ENCODE measurements at regions not wholly inside any gene's neighbourhood (a gene's known extent, or its start where the extent isn't known, plus 50 kb on each side); places are given as distances from the start of the nearest gene placed in this dataset.

GRCh38 chr6:169965657-169966311 is 214.4 kb downstream of the ERMARD start:
- TF ChIP-seq CTCF (IDR thresholded peaks at IDR 0.05; ENCODE audit: control extremely low read depth in 1 of 3, insufficient read depth in 1 of 3, low read depth in 1 of 3, low read length in 3 of 3) (no peak), SRF (IDR thresholded peaks at IDR 0.05; ENCODE audit: low read depth, low read length) (no peak), POLR2AphosphoS5 (IDR thresholded peaks at IDR 0.05; ENCODE audit: low read depth, low read length) (no peak), EP300 (IDR thresholded peaks at IDR 0.05; ENCODE audit: borderline replicate concordance in 1 of 2, low read depth in 2 of 2, low read length in 2 of 2) (no peak), CREB1 (IDR thresholded peaks at IDR 0.05) (no peak), RBBP5 (IDR thresholded peaks at IDR 0.05; ENCODE audit: borderline replicate concordance, low read depth, low read length) (no peak), ASH2L (IDR thresholded peaks at IDR 0.05; ENCODE audit: low read length) (no peak), MAX (IDR thresholded peaks at IDR 0.05) (no peak)

Measured in H1 (cell line).